OCI-LY7 (cell line): ENCODE measurements at regions not wholly inside any gene's neighbourhood (a gene's known extent, or its start where the extent isn't known, plus 50 kb on each side); places are given as distances from the start of the nearest gene placed in this dataset.

ENCODE experiments used
- EZH2phosphoT487 ChIP-seq: fragments of 200-600 bp; sonication (generic); IDR thresholded peaks from 2 replicates; pipeline ENCODE4 v1.6.1; 2018; ENCODE audit warnings: low read depth, borderline replicate concordance, mild to moderate bottlenecking, mixed run types, antibody characterized with exemption, low read length, moderate library complexity, mixed read lengths
- TF ChIP-seq, protein P1 (sequence below): fragments of 200-600 bp; sonication (generic); conservative IDR thresholded peaks from 2 replicates; pipeline ENCODE4 v1.5.1; 2014; ENCODE audit warnings: mild to moderate bottlenecking, antibody characterized with exemption, low read length, moderate library complexity, mixed read lengths

DNA sequence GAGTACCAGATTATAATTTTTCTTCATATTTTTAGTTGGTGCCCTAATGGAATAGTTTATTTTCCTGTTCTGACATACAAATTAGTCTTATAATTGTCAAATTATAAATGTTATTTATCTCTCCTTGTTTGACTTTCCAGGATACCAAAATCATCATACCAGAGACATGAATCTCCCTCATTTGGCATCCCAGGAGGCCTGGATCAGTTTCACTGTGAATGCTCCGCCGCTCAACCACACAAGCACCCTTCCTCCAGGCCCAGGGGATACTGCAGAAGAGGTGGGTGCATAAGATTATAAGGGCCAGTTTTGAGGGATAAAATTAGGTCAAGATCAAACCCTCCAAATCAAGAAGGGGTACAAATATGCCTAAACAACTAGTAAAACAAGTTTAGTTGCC, 1229.3 kb downstream of the CDH12 start:
- TF ChIP-seq, protein P1, sequence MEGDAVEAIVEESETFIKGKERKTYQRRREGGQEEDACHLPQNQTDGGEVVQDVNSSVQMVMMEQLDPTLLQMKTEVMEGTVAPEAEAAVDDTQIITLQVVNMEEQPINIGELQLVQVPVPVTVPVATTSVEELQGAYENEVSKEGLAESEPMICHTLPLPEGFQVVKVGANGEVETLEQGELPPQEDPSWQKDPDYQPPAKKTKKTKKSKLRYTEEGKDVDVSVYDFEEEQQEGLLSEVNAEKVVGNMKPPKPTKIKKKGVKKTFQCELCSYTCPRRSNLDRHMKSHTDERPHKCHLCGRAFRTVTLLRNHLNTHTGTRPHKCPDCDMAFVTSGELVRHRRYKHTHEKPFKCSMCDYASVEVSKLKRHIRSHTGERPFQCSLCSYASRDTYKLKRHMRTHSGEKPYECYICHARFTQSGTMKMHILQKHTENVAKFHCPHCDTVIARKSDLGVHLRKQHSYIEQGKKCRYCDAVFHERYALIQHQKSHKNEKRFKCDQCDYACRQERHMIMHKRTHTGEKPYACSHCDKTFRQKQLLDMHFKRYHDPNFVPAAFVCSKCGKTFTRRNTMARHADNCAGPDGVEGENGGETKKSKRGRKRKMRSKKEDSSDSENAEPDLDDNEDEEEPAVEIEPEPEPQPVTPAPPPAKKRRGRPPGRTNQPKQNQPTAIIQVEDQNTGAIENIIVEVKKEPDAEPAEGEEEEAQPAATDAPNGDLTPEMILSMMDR, result no peak
- no peak for TF ChIP-seq EZH2phosphoT487
